Adrenal gland (tissue), 5 donors: ENCODE measurements at regions not wholly inside any gene's neighbourhood (a gene's known extent, or its start where the extent isn't known, plus 50 kb on each side); places are given as distances from the start of the nearest gene placed in this dataset.

Experiments
- CTCF ChIP-seq, 6 experiments: fragments of 450-650 bp in 4 of 6; fragments of 200-600 bp in 2 of 6; sonication (generic) in 1 of 6; IDR thresholded peaks; 1 replicate in 5 of 6; 2 replicates in 1 of 6; pipeline versions ENCODE4 v1.5.1 to v1.8.0; 2016 to 2021; ENCODE audit warnings: antibody characterized with exemption in 6 of 6, mild to moderate bottlenecking in 2 of 6, moderate library complexity in 1 of 6
- POLR2A ChIP-seq, 2 donors: fragments of 450-650 bp; IDR thresholded peaks; one replicate each; pipeline ENCODE4 v1.6.1; 2017; ENCODE audit warnings: antibody characterized with exemption in 2 of 2, mild to moderate bottlenecking in 2 of 2, moderate library complexity in 1 of 2
- donor health status: DM: no; HTN: no; CAD: no.

GRCh38 chr3:16768014-16768413, 116.7 kb upstream of the PLCL2 start:
- no peak for TF ChIP-seq CTCF (IDR thresholded peaks at IDR 0.05)
- no peak for TF ChIP-seq POLR2A (IDR thresholded peaks at IDR 0.05)
